GM21786 (cell line): ENCODE measurements at regions not wholly inside any gene's neighbourhood (a gene's known extent, or its start where the extent isn't known, plus 50 kb on each side); places are given as distances from the start of the nearest gene placed in this dataset.

ENCODE experiments used
- ATAC-seq: cut with Tn5 transposase; IDR thresholded peaks from one replicate; pipeline ENCODE4 v1.9.1; 2021; ENCODE audit not compliant: unreplicated experiment

DNA sequence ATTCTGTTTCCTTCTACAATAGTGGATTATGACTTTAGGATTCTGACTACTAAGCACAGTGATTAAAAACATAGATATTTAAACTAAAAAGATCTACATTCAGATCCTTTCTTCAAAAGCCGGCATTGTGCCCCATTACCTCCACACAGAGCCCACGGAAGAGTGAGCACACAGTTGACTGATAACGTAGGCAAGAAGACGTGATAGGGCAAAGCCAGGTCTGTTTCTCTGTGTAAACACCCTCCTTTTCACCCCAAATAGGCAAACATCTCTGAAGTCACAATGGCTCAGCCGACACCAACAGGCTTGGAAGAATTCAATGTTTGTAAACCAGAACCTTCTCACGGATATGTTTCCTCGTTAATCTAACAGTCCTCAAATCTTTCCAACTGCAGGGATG lies 302.9 kb downstream of the CMPK2 start:
- ATAC-seq, result no peak

DNA sequence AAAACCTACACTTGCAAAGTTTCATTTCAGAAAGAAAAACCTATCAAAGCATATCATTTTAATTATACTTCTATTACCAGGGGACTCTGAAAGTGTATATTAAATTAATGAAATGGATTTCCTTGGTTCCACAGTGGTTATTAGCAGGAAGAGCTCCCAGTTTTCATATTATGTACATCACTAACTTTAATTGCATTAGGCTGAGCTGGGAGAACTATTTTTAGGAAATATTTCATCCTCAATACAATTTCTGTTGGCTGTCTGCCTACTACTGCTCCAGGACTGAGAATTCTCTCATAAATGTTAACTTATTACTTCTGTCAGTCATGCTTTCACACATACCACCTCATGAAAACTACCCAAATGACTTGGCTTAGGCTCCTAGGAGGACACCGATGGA lies 301.4 kb downstream of the CMPK2 start:
- no peak for ATAC-seq

DNA sequence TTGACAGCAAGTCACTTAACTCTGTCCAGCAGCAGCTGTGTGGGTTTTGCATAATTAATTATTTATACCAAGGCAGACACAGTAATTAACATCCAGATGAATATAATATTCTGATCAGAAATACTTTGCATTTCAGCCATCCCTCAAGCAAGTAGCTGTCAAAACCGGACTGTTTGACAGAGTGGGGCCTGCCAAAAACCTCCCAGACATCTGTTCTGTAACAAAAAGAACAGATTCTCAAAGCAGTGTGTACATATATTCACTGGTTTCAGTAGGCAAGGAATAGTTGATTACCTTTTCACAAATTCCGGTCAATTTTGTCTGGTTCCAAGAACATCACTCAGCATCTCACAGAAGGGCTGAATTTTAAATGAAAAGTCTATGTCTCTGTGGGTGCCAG lies 291.6 kb downstream of the CMPK2 start:
- no peak for ATAC-seq

DNA sequence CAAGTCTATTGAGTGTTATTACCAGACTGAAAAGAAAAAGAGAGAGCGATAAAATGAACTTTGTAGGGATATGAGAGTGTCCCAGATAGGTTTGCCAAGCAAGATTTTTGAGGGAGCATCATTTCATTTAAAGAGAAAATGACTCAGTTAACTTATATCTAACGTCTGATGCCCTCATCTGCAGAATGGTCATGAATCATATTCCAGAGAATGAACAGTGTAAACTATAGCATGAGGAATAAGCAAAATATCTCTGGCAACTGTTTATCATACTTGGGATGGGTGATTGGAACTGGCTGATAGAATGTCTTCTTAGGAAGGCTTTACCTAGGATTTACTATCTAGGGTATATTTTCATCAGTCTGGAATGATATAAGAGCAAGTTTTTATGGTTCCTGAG lies 289.4 kb downstream of the CMPK2 start:
- no peak for ATAC-seq

DNA sequence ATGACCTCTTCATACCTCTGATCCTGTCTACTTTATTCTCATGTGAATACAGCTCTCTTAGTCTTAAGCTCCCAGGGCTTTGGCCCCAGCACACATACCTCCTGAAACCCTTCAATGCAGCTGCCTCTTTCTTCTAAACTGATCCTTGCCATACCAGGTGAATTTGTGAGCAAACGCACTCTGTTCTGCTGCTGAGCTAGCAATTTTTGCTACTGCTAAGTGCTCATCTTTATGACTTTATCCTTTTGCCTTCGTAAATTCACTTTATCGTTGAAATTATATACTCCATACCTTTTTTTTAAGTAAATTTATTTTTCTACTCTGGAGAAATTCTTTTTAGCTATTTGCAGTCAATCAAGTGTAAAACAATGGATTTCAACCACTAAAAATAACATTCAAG lies 287.7 kb downstream of the CMPK2 start:
- no peak for ATAC-seq

DNA sequence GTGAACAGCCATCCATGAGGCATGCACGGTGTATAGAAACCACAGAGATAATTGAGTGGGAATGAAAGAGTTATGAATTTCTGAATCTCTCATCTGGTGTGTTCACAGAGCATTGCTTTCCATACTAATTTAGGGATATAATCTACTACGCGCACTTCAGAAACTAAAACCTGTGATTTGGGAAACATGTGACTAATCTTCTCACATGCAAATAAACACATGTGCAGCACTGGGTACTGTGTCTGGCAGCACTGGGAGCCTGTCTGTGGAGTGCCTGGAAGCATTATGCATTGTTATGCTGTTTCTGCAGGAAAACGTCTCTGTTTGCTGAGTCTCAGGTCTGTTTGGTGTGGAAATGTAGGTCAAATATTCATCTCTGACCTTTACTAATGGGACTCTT lies 287.3 kb downstream of the CMPK2 start:
- ATAC-seq, result no peak

DNA sequence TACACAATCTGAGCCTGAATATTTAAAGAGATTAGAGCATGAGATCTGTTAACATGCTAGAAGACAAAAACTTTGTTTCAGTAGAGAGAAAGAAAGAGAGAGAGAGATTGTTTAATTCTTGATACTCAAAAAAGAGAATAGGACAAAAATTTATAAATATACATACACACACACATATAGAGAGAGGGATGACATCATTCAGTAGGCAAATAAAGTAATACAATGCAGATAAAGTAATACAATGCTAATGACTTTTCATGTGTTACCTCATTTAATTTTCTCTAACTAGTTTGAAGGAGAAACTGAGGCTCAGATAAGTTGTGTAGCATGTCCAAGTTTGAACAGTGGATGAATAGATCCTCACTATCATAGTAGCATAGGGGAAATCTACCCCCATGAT lies 286.4 kb downstream of the CMPK2 start:
- ATAC-seq, result no peak

DNA sequence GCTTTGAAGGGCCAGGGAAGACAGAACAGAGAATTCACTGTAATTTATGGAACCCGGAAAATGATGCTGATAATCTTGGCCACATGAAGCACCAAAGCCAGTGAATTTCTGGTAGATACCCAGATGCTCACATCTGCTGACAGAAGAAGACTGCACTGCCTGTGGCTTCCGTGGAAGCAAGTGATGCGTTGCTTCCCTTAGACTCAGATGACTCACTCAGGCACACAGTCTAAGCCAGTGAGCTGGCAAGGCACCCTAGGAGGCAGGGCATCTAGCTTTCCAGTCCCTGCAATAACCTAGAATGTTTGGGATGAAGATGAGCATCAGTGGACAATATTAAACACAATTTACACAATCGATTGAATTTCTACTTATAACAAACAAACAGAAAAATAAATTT lies 284.7 kb downstream of the CMPK2 start:
- no peak for ATAC-seq

DNA sequence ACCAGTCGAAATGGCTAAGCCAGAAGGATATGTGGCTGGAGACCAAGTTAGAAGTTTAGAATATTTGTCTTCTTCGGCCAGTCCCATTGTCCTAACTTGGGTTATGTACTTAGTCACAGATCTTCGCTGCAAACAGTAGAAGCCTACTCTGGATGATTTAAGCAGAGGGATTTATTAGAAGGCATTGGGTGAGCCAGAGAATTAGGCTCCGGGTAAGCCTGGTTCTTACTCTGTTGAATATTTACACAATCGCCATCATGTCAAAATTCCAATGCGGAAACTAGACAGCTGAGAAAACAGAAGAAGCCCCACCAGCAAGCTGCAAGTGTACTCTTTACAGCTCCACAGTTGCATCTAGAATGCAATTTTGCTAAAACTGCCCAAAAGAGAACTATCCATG lies 276.6 kb downstream of the CMPK2 start:
- ATAC-seq, result no peak

DNA sequence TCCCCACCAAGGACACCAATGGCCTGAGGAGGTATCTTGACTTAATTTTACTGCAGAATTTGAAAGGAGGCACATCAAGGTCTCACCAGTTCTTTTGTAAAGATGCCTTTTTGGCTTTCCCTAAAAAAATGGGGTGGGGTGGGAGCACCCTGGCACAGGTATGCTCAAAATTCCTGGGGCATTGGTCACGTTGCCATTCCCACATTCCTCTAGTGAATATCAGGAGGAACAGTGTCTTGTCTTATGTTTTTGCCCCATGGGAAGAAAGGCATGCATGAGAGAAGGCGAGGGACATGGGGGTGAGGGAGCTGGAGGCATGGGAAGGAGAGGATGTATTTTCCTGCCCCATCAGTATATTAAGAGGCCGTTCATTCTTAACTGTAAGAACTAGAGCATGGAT lies 275.3 kb downstream of the CMPK2 start:
- ATAC-seq, result no peak

DNA sequence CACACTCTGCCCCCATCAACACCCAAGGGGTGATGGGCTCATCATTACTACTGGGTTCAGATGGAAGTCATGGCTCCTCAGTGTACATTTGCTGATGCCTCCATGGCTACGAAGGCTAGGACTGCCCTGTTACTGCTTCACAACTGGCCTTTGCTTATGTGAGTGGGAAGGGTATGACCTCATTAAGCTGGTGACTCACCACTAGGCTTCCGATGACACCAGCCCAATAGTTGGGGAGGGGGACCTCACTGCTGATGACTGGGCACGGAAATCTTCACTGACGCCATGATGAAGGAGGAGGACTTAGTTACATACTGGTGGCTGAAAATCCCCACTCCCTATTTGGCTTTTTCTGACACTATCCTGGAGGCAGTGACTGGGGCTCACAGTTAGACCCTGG lies 263.2 kb downstream of the CMPK2 start:
- no peak for ATAC-seq

DNA sequence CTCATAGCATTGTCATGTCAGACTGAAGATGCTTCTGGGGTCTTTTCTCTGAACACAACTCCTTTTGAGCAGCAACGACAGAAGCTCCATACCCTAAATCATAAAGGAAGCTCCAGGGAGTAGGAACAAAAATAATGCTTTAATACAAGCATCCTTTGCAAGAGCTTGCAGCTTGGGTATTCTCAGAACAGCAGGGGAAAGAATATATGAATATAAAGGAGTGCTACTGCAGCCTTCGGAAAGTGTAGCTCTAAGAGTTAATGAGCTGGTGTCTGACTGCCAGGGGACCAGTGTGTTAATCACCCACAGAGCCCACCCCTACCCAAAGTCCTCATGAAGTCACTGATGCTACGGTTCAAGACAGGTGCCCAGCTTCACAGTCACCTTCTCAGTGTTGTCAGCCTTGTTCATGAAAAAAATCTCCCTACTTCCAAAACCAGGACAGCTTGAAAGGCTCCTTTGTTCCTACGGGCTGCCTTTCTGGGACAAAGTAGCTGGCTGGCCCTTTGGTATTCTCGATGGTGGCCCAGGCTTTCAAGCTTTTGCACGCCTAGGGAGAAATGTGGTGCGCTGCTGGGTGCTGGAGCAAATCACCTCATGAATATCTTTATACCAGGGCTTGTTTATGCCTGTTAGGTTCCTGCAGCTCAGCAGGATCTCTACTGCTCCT lies 259.7 kb downstream of the CMPK2 start:
- no peak for ATAC-seq

DNA sequence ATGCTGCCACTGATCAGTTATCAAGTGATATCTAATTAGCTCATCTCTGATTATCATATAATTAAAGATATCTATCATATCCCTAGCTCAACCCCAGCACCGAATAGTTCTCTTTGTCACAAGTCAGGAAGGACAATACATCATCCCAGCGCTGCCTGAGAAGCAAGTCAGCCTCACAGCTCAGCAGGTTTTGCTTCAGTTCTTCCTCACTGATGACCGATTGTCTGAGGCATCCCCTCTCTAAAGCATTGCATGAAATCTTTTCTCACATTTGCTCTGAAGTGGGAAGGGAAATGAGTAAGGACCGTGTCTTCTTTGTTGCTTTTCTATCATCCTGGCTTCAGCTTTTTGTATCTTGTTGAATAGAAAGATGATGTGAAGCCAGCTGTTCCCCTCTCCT lies 247.9 kb downstream of the CMPK2 start:
- no peak for ATAC-seq

DNA sequence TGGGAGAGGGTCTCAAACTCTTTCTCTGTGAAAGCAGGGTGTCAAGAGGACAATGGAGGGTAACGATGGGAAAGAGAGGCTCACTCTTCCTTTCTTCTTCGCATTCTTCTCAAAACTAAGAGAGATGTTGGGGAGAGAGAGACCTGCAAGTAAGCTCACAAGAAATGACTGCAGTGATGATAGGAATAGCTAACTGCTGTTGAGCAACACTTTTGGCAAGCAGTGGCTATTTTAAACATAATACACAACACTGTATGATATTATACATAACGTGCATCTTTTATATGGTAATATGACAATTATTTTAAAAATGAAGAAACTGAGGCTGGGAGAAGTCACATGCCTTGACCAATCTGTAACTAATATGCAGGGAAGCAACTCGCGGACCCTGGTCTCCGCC lies 247.5 kb downstream of the CMPK2 start:
- ATAC-seq, result no peak

DNA sequence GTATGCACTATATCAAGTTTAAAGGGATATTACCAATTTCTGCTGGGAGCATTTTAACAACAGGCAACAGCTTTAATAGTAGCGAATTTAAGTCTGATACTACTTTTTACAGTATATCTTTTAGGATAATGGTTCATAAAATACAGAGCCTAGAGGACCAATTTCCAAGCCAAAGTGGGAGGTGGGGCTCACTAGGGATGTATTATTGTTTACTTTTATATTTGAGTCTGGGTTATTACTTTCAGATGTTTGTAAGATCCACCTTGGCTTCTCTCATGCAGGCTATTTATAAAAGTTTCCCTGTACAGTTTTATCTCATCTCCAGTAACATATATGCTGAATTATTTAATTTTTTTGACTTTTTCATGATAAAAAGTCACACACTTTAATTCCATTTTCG lies 242.0 kb downstream of the CMPK2 start:
- ATAC-seq, result no peak

DNA sequence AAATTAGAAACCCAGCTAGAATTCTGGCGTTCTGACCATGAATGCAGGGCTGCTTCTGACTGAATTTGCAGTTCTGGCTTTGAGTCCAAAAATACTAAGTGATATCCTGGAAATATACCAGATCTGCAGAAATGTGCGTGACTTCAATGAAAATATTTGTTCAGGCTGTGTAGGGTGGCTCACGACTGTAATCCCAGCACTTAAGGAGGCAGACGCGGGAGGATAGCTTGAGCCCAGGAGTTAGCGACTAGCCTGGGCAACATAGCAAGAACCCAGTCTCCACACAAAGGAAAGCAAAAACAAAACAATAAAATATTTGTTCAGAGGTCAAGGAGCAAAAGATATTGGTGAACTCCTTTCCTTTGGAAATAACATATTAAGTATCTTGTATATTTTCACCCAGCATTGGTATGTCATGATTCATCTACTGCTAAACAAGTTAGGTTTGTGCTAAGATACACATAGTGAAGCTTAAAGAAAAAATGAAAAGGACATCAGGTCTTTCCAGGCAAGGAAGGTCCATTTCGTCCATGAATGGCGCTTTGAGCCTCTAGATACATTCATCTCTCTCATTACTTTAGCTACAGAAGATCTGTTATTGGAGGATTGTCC lies 239.2 kb downstream of the CMPK2 start:
- no peak for ATAC-seq

DNA sequence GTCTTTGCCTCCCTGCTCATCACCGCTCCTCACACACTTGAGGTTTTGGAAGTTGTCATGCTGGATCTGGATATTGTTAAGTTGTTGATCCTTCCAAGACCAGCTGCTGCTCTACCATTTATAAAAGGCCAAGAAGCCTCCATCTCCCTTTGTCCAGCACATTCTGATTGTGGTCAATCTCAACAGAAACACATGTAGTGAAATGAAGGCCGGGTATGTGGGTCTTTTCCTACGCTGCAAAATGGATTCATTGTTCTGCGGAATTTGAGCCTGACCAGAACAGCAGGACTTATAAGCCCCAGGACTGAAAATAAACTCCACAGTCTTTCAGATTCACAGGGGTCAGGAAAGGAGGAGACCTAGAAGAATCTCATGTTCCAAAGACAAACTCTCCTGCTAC lies 238.4 kb downstream of the CMPK2 start:
- no peak for ATAC-seq

DNA sequence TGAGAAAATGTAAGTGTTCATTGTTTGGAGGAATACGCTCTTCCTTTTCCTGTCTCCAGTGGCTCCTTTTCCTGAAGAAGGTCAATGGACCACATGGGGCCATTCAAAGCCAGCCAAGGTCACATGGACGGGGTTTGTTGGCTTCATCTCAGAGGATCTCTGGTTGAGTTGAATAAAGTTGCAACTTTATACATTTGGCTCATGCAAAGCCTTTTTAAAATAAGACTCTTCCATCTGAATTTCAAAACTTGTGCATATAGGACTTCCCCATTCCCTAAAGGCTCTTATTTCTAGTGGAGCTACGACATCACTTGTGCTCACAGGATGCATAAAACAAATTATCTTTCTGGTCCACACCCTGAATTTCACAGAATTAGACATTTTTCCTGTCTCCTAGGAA lies 235.5 kb downstream of the CMPK2 start:
- no peak for ATAC-seq

DNA sequence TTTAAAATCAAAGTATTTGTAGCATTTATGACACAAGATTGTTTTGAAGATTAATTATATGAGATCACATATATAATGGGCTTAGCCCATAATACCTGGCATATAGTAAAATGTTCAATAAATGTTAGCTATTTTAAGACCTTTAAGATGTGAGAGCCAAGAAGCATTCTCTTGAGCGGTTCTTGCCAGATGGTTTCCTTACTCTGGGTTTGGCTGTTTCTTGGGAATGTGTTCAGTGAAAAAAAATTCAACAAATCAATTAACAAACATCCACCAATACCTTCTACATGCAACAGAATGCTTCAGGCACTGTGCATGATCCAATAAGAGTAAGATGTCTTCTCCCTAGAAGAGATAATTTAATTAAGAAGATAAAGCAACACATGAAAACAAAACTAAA lies 230.4 kb downstream of the CMPK2 start:
- ATAC-seq, result no peak

DNA sequence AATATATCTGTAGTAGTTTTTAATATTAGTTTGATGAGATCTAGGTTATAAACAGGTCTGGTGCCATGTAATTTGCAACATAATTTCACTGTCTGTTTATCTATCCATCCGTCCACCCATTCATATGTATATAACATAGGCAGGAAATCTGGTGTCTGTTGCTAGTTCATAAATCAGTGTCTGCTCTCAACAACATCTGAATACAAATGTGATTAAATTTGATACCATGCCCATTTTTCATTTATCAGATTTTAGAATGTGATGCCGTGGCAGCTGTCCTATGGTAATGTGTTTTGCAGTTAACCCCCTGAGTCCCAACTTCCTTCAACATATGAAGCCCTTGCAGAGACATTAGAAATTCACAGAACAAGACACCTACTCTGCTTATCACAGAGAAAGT lies 228.4 kb downstream of the CMPK2 start:
- no peak for ATAC-seq

DNA sequence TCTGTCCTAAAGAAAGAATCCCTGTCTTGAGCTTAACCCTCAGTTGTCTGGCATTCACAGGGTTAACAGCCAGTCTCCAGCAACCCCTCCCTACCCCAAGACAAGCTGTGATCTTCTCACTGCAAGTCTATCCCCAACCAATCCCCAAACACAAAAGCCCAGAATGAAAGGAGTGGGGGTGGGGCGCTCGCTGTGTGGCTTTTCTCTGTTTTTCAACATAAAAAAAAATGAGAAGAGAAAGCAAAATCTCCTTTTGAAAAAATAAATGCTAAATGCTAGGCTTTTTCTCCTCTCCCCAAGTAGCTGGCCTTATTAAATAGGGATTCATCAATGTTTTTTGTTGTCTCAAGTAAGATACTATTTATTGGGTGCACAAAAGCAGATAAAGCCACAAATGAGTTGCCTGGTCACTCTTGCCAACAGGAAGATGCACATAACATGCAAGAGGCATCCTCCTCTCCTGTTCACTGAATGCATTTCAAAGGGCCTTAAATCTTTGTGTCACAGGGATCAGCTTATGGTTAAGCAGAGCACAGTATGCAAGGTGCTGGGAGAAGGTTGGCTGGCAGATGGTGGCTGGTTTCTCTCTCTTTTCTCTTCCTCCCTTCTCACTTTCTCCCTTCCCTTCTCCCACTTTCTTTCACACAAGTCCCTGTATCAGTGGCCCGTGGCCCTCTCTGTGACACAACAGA lies 225.6 kb downstream of the CMPK2 start:
- no peak for ATAC-seq

DNA sequence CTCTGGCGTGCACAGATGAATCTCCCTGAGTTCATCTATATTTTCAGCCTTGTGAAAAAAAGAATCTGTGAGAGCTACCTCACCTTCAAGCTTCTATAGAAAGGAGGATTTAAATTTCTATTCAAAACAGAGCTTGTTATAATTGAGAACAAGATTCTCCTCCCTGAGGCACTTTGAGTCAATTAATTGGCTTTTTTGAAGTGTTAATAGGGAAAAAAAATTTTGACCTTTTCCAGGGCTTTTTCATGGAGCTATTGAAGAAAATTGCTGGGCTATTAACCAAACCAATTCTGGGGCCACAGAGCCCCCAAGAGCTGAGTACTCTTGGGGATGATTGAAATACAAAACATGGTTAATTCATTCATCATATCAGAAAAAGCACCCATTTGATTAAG lies 225.1 kb downstream of the CMPK2 start:
- no peak for ATAC-seq

DNA sequence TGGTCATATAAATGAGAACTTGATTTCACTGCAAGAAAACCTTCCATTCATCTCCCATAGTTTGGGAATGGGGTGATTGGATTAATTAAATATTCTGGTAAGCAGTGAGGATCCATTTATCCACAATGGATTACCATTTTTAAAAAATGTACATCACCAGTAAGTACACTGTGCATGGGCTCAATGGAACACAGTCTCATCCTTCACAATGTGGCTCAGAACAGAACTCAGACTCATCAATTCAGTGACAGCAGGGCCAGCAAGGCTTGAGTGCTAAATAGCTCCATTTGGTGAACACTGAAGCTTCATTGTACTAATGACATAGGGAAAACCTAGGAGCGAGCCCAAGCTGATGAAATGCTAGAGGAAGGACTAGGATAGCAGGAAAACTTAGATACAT lies 223.8 kb downstream of the CMPK2 start:
- no peak for ATAC-seq
